ENCODE measurements at regions not wholly inside any gene's neighbourhood (a gene's known extent, or its start where the extent isn't known, plus 50 kb on each side); places are given as distances from the start of the nearest gene placed in this dataset.
A peak's percentile ranks its signal among the peaks of the same experiment; 100 is the strongest.
"Not testable (repeated sequence)": the region's sequence is repeated elsewhere in the genome, so short reads cannot be mapped to it uniquely, and the experiment has no call there.

DNA sequence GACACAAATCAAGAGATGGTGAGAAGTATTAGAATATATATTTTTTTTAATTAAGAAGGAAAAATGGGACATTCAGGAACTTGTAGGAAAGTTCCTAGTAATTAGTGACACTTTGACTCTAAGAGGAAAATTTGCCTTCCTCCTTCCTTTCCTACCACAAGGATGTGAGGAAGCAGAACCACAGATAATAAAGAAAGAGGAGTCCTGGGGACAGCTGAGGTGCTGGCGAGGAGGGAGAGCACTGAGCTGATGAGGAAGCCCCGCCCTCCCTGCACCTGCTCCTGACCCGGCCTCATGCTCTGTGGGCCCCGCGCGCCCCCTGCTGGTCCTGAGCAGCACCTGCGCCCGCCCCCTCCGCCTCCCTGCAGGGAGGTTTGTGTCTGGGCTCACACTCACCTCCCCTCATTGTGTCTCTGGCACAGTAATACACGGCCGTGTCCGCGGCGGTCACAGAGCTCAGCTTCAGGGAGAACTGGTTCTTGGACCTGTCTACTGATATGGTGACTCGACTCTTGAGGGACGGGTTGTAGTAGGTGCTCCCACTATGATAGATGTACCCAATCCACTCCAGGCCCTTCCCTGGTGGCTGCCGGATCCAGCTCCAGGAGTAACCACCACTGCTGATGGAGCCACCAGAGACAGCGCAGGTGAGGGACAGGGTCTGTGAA lies 822.6 kb downstream of the TMEM121 start:
- H3K9me3 ChIP-seq (ENCODE audit: control insufficient read depth, low read length); H3K36me3 ChIP-seq (ENCODE audit: control insufficient read depth, insufficient read depth, low read length); H3K4me1 ChIP-seq (ENCODE audit: control insufficient read depth, insufficient read depth, low read length, poor library complexity, severe bottlenecking); H3K27me3 ChIP-seq (replicated peaks; ENCODE audit: control insufficient read depth, insufficient read depth, low read length, poor library complexity, severe bottlenecking); H3K27ac ChIP-seq (ENCODE audit: insufficient read depth, low read length, poor library complexity, severe bottlenecking); H3K4me3 ChIP-seq (ENCODE audit: insufficient read depth, low read depth, low read length, poor library complexity, severe bottlenecking): not testable (repeated sequence)
- peak in 2 of 3 donors; percentile 53 to 70 for DNase-seq

DNA sequence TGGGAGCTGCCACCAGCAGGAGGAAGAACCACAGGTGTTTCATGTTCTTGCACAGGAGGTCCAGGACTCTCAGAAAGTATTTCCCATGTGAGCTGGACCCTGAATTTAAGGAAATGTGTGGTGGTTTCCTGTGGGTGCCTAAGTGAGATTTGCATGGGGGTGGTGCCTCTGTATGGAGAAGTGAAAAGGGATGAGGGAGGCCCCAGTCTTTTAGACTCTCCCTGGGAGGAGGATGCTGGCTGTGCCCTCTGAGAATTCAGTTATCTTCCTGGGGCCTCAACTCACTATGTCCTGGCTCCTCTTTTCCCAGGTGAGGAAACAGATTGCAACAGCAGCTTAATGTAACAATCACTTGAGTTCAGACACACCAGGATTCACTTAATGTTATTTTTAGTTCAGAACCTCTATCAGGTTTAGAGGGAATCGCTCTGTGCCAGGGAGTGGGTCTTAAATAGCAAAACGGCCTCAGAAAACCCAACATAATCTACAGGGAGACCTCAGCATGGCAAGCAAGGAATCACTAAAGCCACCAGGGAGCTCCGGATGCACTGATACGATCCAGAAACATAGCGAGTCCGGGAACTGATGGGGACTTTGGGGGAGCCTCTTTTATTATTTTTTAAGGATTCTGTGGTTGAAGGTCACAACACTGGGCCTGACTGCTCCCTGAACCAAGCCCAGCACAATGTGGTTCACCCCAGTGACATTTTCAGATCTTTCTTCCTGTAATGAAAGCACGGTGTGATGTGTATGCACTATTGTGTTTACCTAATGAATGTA lies 823.5 kb downstream of the TMEM121 start:
- not testable (repeated sequence) for H3K36me3 ChIP-seq (ENCODE audit: control insufficient read depth, insufficient read depth, low read length); H3K27me3 ChIP-seq (replicated peaks; ENCODE audit: control insufficient read depth, insufficient read depth, low read length, poor library complexity, severe bottlenecking); DNase-seq; H3K4me1 ChIP-seq (ENCODE audit: control insufficient read depth, insufficient read depth, low read length, poor library complexity, severe bottlenecking); H3K27ac ChIP-seq (ENCODE audit: insufficient read depth, low read length, poor library complexity, severe bottlenecking); H3K4me3 ChIP-seq (ENCODE audit: insufficient read depth, low read depth, low read length, poor library complexity, severe bottlenecking); H3K9me3 ChIP-seq (ENCODE audit: control insufficient read depth, low read length)

DNA sequence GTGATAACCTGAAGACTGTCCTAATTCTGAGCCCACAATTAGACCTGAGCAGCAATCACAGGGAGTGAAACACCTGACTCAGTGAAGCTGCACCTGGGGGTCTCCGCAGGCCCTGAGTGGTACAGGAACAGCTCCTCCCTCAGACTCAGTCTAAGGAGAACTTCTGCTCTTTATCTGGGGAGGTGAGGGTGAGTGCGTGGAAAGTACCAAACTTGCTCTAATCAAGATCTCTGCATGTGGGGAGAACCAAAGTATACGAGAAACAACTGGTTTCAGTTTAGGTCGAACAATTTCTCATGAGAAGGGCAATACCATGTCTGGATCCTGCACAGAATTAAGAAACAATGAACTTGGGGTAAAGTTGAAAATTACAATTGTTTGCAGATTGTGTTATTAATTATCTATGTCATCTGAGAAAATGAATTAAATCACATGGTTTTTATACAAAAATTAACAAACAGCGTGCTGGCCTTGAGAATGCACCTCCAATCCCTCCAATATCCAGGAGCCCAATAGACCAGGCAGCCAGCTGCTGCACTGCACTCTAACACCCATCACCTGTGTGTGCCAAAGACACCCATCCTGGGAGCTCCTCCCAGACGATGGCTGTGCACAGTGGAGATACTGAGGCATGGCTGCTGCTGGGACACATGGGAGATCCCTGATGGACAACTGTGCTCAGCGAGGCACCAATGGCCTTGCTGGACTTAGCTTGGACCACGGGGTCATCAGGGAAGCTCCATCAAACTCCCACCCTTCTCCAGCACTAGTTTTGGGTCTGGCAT lies 828.8 kb downstream of the TMEM121 start:
- not testable (repeated sequence) for H3K9me3 ChIP-seq (ENCODE audit: control insufficient read depth, low read length); H3K27ac ChIP-seq (ENCODE audit: insufficient read depth, low read length, poor library complexity, severe bottlenecking); H3K36me3 ChIP-seq (ENCODE audit: control insufficient read depth, insufficient read depth, low read length); DNase-seq; H3K4me3 ChIP-seq (ENCODE audit: insufficient read depth, low read depth, low read length, poor library complexity, severe bottlenecking); H3K4me1 ChIP-seq (ENCODE audit: control insufficient read depth, insufficient read depth, low read length, poor library complexity, severe bottlenecking); H3K27me3 ChIP-seq (replicated peaks; ENCODE audit: control insufficient read depth, insufficient read depth, low read length, poor library complexity, severe bottlenecking)

DNA sequence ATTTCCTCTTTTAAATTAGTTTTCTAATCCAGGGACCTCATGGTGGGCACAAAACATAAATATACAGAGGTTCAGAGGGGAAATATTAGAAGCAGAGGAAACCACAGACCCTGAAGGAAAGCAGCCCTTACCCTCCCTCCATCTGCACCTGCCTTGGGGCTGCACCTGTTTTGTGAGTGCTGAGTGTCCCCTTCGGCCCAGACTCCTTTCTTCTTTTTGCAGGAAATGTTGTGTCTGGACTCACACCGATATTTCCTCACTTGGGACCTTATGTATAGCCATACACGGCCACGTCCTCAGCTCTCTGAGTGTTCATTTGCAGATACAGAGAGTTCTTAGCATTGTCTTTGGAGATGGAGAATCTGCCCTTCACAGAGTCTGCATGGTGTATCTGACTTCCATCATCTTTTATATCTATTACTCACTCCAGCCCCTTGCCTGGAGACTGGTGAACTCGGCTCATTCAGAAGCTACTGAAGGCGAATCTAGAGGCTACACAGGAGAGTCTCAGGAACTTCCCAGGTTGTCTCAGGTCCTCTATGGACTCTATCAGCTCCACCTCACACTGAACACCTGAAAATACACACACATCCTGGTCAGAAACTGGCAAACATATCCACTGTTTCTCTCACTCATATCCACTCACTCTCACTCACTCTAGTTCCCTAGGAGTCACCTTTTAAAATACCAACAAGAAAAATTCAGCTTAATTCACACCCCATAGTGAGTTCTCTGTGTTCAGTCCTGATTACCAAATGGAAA lies 829.7 kb downstream of the TMEM121 start:
- not testable (repeated sequence) for H3K27ac ChIP-seq (ENCODE audit: insufficient read depth, low read length, poor library complexity, severe bottlenecking); H3K27me3 ChIP-seq (replicated peaks; ENCODE audit: control insufficient read depth, insufficient read depth, low read length, poor library complexity, severe bottlenecking); H3K4me1 ChIP-seq (ENCODE audit: control insufficient read depth, insufficient read depth, low read length, poor library complexity, severe bottlenecking); H3K36me3 ChIP-seq (ENCODE audit: control insufficient read depth, insufficient read depth, low read length); H3K4me3 ChIP-seq (ENCODE audit: insufficient read depth, low read depth, low read length, poor library complexity, severe bottlenecking); H3K9me3 ChIP-seq (ENCODE audit: control insufficient read depth, low read length); DNase-seq

DNA sequence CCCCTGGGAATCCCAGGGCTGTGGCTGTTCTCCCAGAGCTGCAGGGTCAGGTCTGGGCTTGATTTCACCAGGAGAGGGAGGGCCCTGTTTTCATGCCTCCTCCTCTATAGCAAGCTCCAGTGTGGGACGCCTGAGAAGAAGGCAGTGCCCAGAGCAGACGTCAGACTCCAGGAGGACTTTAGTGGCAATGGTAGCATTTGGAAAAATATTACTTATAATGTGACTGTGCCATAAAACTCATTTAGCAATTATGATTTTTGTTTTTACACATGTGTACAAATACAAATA lies 830.2 kb downstream of the TMEM121 start:
- H3K36me3 ChIP-seq (ENCODE audit: control insufficient read depth, insufficient read depth, low read length); DNase-seq; H3K4me3 ChIP-seq (ENCODE audit: insufficient read depth, low read depth, low read length, poor library complexity, severe bottlenecking); H3K27me3 ChIP-seq (replicated peaks; ENCODE audit: control insufficient read depth, insufficient read depth, low read length, poor library complexity, severe bottlenecking); H3K4me1 ChIP-seq (ENCODE audit: control insufficient read depth, insufficient read depth, low read length, poor library complexity, severe bottlenecking); H3K27ac ChIP-seq (ENCODE audit: insufficient read depth, low read length, poor library complexity, severe bottlenecking); H3K9me3 ChIP-seq (ENCODE audit: control insufficient read depth, low read length): not testable (repeated sequence)

DNA sequence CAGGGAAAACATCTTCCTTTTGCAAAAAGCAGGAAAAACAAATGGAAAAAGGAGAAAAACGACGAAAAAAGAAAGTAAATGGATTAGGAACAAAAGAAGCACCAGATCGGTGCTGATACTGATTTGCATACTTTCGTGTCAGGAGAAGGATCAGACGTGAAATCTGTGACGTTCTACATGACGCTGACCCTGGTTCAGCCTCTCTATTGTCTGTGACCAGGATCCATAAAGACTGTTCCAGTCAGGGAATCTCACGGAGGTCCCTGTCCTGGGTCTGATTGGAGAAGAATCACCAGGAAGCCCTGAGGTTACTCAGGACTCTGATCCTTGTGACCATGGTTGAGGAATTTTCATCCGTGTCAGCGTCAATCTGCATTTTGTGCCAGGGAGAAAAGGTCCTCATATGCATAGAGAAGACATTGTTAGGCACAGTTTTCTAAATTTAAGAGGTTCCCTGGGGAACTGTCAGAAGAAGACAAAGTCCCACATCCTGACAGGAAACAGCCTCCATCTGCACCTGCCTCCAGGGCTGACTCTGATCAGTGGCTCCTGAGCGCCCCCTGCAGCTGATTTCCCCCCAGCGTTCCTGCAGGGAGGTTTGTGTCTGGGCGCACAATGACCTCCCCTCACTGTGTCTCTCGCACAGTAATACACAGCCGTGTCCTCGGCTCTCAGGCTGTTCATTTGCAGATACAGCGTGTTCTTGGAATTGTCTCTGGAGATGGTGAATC lies 832.9 kb downstream of the TMEM121 start:
- not testable (repeated sequence) for H3K27me3 ChIP-seq (replicated peaks; ENCODE audit: control insufficient read depth, insufficient read depth, low read length, poor library complexity, severe bottlenecking); H3K27ac ChIP-seq (ENCODE audit: insufficient read depth, low read length, poor library complexity, severe bottlenecking); H3K4me1 ChIP-seq (ENCODE audit: control insufficient read depth, insufficient read depth, low read length, poor library complexity, severe bottlenecking); H3K36me3 ChIP-seq (ENCODE audit: control insufficient read depth, insufficient read depth, low read length); H3K9me3 ChIP-seq (ENCODE audit: control insufficient read depth, low read length); H3K4me3 ChIP-seq (ENCODE audit: insufficient read depth, low read depth, low read length, poor library complexity, severe bottlenecking); DNase-seq

DNA sequence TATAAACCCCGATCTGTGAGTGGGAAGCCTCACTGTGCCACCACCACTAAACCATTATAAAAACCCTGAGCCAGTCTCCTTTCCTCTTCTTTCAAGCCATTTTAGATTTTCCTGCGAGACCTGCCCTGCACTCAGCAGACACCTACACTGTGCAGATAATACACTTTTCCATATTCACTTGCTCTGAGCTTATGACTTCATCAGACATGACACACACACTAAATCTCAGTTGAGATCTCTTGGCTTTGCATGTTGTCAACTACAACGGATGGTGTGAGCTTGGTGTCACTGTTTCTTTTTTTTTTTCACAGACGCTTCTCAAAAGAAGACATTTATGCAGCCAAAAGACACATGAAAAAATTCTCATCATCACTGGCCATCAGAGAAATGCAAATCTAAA lies 839.0 kb downstream of the TMEM121 start:
- not testable (repeated sequence) for DNase-seq; H3K9me3 ChIP-seq (ENCODE audit: control insufficient read depth, low read length); H3K4me3 ChIP-seq (ENCODE audit: insufficient read depth, low read depth, low read length, poor library complexity, severe bottlenecking); H3K4me1 ChIP-seq (ENCODE audit: control insufficient read depth, insufficient read depth, low read length, poor library complexity, severe bottlenecking); H3K27ac ChIP-seq (ENCODE audit: insufficient read depth, low read length, poor library complexity, severe bottlenecking); H3K36me3 ChIP-seq (ENCODE audit: control insufficient read depth, insufficient read depth, low read length); H3K27me3 ChIP-seq (replicated peaks; ENCODE audit: control insufficient read depth, insufficient read depth, low read length, poor library complexity, severe bottlenecking)

DNA sequence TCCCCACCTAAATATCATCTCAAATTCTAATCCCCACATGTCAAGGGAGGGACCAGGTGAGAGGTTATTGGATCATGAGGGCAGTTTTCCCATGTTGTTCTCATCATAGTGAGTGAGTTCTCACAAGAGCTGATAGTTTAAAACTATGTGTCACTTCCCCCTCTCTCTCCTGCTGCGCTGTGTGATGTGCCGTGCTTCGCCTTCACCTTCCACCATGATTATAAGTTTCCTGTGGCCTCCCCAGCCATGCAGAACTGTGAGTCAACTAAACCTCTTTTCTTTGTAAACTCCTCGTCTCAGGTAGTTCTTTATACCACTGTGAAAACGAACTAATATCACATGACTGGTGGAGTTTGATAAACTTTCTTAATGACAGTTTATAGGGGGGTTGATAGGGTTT lies 839.5 kb downstream of the TMEM121 start:
- H3K4me1 ChIP-seq (ENCODE audit: control insufficient read depth, insufficient read depth, low read length, poor library complexity, severe bottlenecking); DNase-seq; H3K27me3 ChIP-seq (replicated peaks; ENCODE audit: control insufficient read depth, insufficient read depth, low read length, poor library complexity, severe bottlenecking); H3K4me3 ChIP-seq (ENCODE audit: insufficient read depth, low read depth, low read length, poor library complexity, severe bottlenecking); H3K9me3 ChIP-seq (ENCODE audit: control insufficient read depth, low read length); H3K36me3 ChIP-seq (ENCODE audit: control insufficient read depth, insufficient read depth, low read length); H3K27ac ChIP-seq (ENCODE audit: insufficient read depth, low read length, poor library complexity, severe bottlenecking): not testable (repeated sequence)

DNA sequence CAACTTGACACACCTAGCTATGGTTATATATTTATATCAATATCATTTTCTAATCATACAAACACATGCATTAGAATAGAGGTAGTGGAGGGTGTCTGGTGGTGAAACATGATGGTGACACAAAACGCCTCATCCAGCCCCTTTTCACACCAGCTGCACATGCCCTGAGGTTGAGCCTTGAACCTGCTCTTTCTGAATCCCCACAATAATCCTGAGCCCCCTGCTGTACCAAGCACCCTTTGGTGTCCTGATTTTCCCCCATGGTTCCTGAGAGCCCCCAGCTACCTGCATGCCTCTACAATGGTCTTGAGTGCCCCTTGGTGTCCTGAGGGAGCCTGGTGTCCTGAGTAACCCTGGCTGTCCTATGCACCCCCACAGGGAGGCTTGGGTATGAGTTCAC lies 840.6 kb downstream of the TMEM121 start:
- H3K4me1 ChIP-seq (ENCODE audit: control insufficient read depth, insufficient read depth, low read length, poor library complexity, severe bottlenecking) = not testable (repeated sequence)

More for the DNA sequence above, 840.6 kb downstream of the TMEM121 start:
- H3K36me3 ChIP-seq (ENCODE audit: control insufficient read depth, insufficient read depth, low read length); H3K27ac ChIP-seq (ENCODE audit: insufficient read depth, low read length, poor library complexity, severe bottlenecking); H3K9me3 ChIP-seq (ENCODE audit: control insufficient read depth, low read length); DNase-seq; H3K27me3 ChIP-seq (replicated peaks; ENCODE audit: control insufficient read depth, insufficient read depth, low read length, poor library complexity, severe bottlenecking); H3K4me3 ChIP-seq (ENCODE audit: insufficient read depth, low read depth, low read length, poor library complexity, severe bottlenecking): not testable (repeated sequence)

Data from effector memory CD4-positive, alpha-beta T cell (primary cell).